HG03139 (cell line): ENCODE measurements at regions not wholly inside any gene's neighbourhood (a gene's known extent, or its start where the extent isn't known, plus 50 kb on each side); places are given as distances from the start of the nearest gene placed in this dataset.
"Not testable (repeated sequence)": the region's sequence is repeated elsewhere in the genome, so short reads cannot be mapped to it uniquely, and the experiment has no call there.

Experiments
- ATAC-seq: cut with Tn5 transposase; IDR thresholded peaks from one replicate; pipeline ENCODE4 v1.9.1; 2021; ENCODE audit not compliant: unreplicated experiment

- not testable (repeated sequence) for ATAC-seq
Measured at GRCh38 chr6:26720663-26721218, 61.2 kb upstream of the ZNF322 start.

- ATAC-seq = not testable (repeated sequence)
Measured at GRCh38 chr6:26730019-26730766, 70.6 kb upstream of the ZNF322 start.

GRCh38 chr6:26734776-26735472 is 75.4 kb upstream of the ZNF322 start:
- ATAC-seq = not testable (repeated sequence)

GRCh38 chr6:26739811-26740210 is 80.3 kb upstream of the ZNF322 start:
- ATAC-seq = no peak

GRCh38 chr6:26743157-26743821 is 83.7 kb upstream of the ZNF322 start:
- no peak for ATAC-seq

- ATAC-seq = no peak
Measured at GRCh38 chr6:26743941-26744699, 84.6 kb upstream of the ZNF322 start.

GRCh38 chr6:26744837-26745282 is 85.3 kb upstream of the ZNF322 start:
- ATAC-seq = not testable (repeated sequence)

GRCh38 chr6:26745964-26746363 is 86.4 kb upstream of the ZNF322 start:
- not testable (repeated sequence) for ATAC-seq

GRCh38 chr6:26749126-26749758 is 89.7 kb upstream of the ZNF322 start:
- ATAC-seq = not testable (repeated sequence)

GRCh38 chr6:26749759-26750126 is 90.2 kb upstream of the ZNF322 start:
- not testable (repeated sequence) for ATAC-seq

- no peak for ATAC-seq
Measured at GRCh38 chr6:26754212-26754611, 94.7 kb upstream of the ZNF322 start.

GRCh38 chr6:26754801-26755200 is 95.3 kb upstream of the ZNF322 start:
- not testable (repeated sequence) for ATAC-seq

- ATAC-seq = not testable (repeated sequence)
Measured at GRCh38 chr6:26756067-26756805, 96.7 kb upstream of the ZNF322 start.

- not testable (repeated sequence) for ATAC-seq
Measured at GRCh38 chr6:26766203-26766902, 106.8 kb upstream of the ZNF322 start.

- not testable (repeated sequence) for ATAC-seq
Measured at GRCh38 chr6:26770941-26771666, 111.6 kb upstream of the ZNF322 start.

- ATAC-seq = not testable (repeated sequence)
Measured at GRCh38 chr6:26773414-26773813, 113.9 kb upstream of the ZNF322 start.

GRCh38 chr6:26780563-26780962 is 121.0 kb upstream of the ZNF322 start:
- ATAC-seq = not testable (repeated sequence)
